GM21390 (cell line): ENCODE measurements at regions not wholly inside any gene's neighbourhood (a gene's known extent, or its start where the extent isn't known, plus 50 kb on each side); places are given as distances from the start of the nearest gene placed in this dataset.
"Not testable (repeated sequence)": the region's sequence is repeated elsewhere in the genome, so short reads cannot be mapped to it uniquely, and the experiment has no call there.

ENCODE experiments used
- ATAC-seq: cut with Tn5 transposase; IDR thresholded peaks from one replicate; pipeline ENCODE4 v1.9.1; 2021; ENCODE audit not compliant: unreplicated experiment

- ATAC-seq, result no peak
These were observed 624.1 kb downstream of the PKHD1 start for GRCh38 chr6:51463321-51463720.

GRCh38 chr6:51464956-51465355 is 622.5 kb downstream of the PKHD1 start:
- no peak for ATAC-seq

- no peak for ATAC-seq
These were observed 621.0 kb downstream of the PKHD1 start for GRCh38 chr6:51466427-51466826.

- ATAC-seq, result no peak
These were observed 620.0 kb downstream of the PKHD1 start for GRCh38 chr6:51467231-51467952.

- no peak for ATAC-seq
These were observed 618.7 kb downstream of the PKHD1 start for GRCh38 chr6:51468704-51469103.

- ATAC-seq, result no peak
These were observed 614.5 kb downstream of the PKHD1 start for GRCh38 chr6:51472745-51473487.

- ATAC-seq, result no peak
These were observed 613.1 kb downstream of the PKHD1 start for GRCh38 chr6:51474022-51474975.

- ATAC-seq, result no peak
These were observed 609.6 kb downstream of the PKHD1 start for GRCh38 chr6:51477711-51478311.

GRCh38 chr6:51479296-51479695 is 608.1 kb downstream of the PKHD1 start:
- no peak for ATAC-seq

GRCh38 chr6:51480040-51480439 is 607.4 kb downstream of the PKHD1 start:
- no peak for ATAC-seq

GRCh38 chr6:51485869-51486268 is 601.5 kb downstream of the PKHD1 start:
- ATAC-seq, result not testable (repeated sequence)

- no peak for ATAC-seq
These were observed 599.5 kb downstream of the PKHD1 start for GRCh38 chr6:51487937-51488336.

- ATAC-seq, result no peak
These were observed 598.3 kb downstream of the PKHD1 start for GRCh38 chr6:51489133-51489532.

- ATAC-seq, result no peak
These were observed 597.3 kb downstream of the PKHD1 start for GRCh38 chr6:51490101-51490500.

GRCh38 chr6:51494342-51494741 is 593.1 kb downstream of the PKHD1 start:
- ATAC-seq, result no peak

- no peak for ATAC-seq
These were observed 592.3 kb downstream of the PKHD1 start for GRCh38 chr6:51495096-51495495.

- ATAC-seq, result no peak
These were observed 591.6 kb downstream of the PKHD1 start for GRCh38 chr6:51495610-51496396.

GRCh38 chr6:51502996-51503395 is 584.4 kb downstream of the PKHD1 start:
- no peak for ATAC-seq

GRCh38 chr6:51505434-51505833 is 582.0 kb downstream of the PKHD1 start:
- ATAC-seq, result no peak

- ATAC-seq, result no peak
These were observed 577.8 kb downstream of the PKHD1 start for GRCh38 chr6:51509597-51509996.
